ENCODE measurements at regions not wholly inside any gene's neighbourhood (a gene's known extent, or its start where the extent isn't known, plus 50 kb on each side); places are given as distances from the start of the nearest gene placed in this dataset.

DNA sequence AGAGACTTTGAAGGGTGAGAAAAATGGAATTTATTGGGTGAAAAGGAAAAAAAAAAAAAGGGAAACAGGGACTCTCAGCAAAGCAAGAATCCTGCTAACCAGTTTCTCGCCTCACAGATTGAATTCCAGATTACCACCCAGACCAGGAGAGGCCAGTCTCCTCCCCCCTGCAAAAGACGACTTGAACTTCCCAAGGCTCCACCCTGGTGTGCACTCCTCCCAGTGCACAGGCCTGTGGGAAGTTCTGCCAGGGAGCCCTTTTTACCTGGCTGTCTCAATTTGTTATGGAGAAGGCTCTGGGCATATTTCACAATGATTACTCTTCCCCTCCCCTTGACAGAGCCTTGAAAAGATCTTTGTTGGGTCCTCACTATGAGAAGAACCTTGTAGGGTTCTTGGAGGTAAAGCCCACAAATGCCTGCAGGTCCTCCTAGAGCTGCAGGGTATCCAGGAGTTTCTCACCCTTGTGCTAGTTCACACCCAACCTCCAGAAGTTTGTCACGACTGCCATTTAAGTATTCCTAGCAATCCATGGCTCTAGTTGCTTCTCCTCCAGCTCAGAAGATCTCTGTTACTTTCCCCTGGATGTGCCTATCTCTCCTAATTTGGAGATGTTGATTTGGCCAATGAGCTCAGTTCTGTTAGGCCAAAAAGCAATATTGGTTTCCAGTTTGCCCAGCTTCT lies 229.8 kb upstream of the TMTC4 start:
- TF ChIP-seq CTCF (IDR thresholded peaks at IDR 0.05): no peak
- TF ChIP-seq POLR2A (IDR thresholded peaks at IDR 0.05): no peak
